HG02884 (cell line): ENCODE measurements at regions not wholly inside any gene's neighbourhood (a gene's known extent, or its start where the extent isn't known, plus 50 kb on each side); places are given as distances from the start of the nearest gene placed in this dataset.
"Not testable (repeated sequence)": the region's sequence is repeated elsewhere in the genome, so short reads cannot be mapped to it uniquely, and the experiment has no call there.

ENCODE experiments used
- ATAC-seq: cut with Tn5 transposase; IDR thresholded peaks from one replicate; pipeline ENCODE4 v1.9.1; 2021; ENCODE audit warnings: mild to moderate bottlenecking, moderate library complexity; ENCODE audit not compliant: unreplicated experiment

DNA sequence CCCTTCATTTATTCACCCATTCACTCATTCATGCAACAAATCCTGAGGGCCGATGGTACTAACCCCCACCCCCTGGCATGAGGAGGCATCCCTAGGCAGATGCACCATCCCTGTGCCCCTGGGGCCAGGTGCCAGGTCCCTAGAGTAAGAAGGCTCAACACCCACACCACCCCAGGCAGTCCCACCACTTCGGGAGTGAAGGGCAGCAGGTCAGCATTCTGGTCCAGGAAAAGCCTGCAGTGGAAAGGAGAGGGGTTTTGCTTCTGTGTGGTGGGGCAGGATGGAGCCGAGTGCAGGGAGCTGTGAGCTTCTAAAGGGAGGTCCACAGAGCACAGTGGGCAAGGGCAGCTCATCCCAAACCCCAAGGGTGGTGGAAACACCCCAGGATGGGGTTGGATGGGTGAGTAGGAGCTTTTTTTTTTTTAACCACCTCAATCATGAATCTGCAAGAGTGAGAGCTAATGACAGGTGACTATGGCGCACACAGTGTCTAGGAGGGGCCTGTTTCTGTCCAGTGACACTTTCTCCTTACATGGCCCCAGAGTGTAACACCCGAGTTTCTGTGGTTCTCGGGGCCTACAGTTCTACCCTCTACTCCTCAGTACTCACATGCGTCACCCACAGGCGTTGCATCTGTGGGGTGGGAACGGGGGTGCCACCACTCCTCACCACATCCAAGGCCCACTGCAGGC is 414.3 kb downstream of the TMEM121 start:
- no peak for ATAC-seq

DNA sequence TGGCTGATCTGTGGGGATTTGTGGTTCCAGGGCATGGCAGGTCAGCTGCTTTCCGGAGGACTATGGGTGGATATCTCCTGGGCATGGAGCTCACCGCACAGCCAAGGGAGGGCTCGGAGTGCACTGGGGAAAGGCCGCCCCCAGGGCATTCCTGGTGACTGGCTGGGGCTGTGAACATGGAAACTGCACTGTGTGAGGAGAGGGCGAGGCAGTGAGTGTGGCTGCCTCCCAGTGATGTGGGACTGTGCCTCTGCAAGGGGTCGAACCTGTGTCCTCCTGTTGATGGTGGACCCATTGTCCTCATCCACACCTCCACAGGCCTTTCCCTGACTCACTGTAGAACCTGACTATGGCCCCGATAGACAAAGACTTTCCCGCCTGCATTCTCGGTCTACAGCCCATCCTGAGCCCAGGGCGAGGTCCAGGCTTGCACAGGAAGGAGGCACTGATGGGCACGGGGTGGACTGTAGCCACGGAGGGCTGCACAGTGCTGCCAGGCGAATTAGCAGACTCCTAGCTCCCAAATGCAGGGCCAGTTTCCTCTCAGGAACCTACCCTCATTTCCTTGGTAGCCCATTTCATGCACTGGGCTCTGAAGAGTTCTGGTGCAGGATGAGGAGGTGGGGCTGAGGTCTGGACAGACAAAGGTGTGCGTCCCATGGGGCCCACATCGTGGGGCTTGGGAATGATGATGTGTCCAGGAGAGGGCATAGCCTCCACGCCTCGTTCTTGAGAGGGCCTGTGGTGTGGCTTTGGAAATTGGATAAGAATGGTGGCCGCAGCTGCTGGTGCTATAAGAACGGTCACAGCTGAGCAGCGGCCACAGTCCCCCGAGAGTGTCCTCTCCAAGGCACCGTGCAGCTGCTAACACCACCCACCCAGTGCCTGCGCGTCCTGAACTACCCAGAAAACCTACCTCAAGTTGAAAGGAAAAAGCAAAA is 415.1 kb downstream of the TMEM121 start:
- no peak for ATAC-seq

DNA sequence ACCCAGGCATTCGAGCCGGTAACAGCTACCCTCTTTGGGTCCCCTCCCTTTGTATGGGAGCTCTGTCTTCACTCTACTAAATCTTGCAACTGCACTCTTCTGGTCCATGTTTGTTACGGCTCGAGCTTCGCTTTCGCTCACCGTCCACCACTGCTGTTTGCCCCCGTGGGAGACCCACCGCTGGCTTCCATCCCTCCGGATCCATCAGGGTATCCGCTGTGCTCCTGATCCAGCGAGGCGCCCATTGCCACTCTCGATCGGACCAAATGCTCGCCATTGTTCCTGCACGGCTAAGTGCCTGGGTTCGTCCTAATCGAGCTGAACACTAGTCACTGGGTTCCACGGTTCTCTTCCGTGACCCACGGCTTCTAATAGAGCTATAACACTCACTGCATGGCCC is 416.3 kb downstream of the TMEM121 start:
- ATAC-seq = not testable (repeated sequence)

DNA sequence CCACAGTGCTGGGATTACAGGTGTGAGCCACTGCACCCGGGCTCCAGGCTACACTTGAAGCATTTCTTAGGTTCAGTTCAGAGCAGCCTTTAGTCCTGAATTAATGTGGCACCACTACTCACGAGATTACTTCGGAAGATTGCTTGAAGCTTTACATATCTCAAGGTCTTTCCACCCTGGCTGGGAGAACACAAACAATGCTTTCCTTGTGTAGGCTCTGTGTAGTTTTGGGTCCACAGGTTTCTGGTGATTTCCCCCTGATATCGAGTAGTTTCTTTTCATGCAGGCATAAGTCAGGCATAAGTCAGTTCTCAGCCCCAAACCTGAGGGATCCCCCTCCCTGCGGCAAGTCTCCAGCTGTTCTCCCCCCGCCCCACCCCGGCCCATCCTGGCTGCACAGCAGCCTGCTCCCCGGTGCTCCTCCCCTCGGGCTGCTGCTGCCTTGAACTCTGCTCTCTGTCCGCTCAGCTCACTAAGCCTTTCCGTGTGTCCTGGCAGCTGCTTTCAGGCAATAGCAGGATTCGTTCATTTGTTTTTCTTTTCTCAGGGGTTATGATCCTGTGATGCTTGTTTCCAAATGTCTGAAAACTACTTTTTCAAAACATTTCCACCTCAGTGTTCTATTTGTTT is 417.7 kb downstream of the TMEM121 start:
- no peak for ATAC-seq

DNA sequence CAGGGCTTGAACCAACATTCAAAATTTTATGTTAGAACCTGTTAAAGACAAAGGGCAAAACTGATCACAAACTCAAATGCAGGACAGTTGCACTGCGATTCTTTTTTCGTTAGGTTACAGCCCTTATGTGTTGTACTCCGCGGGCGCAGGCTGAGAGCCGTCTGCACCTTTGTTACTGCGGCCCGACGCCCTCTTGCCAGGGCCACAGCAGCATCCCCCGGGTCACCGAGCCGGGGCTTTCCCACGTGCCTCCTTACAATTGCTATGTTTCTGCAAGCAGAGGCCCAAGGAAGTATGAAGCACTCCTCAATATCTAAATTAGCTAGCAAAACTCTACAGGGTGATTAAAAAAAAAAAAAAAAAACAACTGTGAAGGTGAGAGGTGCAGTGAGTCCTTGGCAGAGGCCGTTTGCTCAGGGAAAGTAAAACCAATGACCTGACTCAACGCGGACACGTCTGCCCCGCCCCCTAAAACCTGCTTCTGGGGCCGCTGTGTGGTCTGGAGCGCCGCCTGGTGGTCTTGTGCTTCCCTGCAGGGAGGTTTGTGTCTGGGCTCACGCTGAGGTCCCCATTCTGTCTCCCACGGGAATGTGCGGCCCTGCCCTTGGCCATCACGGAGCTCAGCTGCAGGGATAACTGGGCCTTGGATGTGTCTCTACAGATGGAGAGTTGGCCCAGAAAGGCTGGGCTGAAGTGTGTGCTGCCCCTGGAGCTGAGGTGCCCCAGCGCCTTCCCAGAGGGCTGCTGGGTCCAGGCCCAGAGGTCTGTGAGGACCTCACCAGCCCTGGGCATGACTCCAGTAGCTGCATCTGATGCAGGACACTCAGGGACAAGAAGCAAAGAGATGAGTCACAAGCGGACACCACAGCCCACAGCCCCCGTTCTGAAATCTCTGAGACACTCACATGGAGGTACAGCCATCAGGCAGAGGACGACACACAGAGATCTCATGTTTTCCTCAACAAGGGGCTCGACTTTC is 418.5 kb downstream of the TMEM121 start:
- ATAC-seq = no peak

DNA sequence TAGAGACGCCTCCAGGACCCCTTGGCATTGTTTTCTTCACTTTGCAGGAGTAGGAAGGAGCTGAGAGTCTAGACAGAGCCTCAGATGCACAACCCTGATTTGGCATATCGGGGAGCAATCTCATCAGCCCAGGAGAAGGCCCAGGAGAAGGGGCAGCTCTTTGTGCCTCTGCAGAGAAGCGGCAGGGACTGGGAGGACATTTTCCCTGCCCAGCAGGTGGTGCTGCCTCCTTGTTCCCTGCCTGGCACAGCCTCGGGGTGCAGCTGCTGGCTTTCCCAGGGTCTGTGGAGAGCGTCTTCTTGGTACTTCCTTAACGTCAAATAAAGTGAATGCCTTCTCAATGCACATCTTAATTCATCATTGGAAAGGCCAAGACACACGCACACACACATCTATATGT is 419.5 kb downstream of the TMEM121 start:
- ATAC-seq = no peak

DNA sequence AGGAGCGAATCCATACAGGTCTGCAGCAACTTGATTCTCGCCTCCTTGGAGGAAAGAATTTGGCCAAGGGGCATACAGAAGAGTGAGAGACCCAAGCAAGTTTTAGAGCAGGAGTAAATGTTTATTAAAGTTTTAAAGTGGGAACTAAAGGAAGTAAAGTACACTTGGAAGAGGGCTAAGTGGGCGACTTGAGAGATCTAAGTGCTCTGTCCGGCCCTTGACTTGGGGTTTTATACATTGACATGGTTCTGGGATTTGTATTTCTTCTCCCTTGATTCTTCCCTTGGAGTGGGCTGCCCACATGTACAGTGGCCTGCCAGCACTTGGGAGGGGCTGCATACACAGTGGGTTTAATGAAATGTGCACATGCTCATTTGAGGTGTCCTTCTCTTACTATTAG is 421.2 kb downstream of the TMEM121 start:
- ATAC-seq = no peak

DNA sequence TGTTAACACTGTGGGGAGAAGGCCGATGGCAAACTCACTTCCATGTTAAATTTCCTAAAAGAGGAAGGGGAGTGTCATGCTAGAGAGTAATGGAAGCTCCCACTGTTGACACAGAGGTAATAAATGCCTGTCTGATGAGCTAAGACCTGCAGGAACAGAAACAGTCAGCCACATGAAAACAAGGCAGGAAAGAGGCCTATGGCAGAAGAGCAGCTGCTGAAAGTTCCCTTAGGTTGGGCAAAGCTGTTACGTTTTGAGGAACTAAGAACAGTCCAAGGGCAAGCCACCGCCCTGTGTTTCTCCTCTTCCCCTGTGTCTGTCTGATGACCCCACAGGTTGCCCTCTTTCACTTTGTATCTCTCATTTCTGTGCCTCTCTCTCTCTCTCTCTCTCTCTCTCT is 422.6 kb downstream of the TMEM121 start:
- ATAC-seq = not testable (repeated sequence)

DNA sequence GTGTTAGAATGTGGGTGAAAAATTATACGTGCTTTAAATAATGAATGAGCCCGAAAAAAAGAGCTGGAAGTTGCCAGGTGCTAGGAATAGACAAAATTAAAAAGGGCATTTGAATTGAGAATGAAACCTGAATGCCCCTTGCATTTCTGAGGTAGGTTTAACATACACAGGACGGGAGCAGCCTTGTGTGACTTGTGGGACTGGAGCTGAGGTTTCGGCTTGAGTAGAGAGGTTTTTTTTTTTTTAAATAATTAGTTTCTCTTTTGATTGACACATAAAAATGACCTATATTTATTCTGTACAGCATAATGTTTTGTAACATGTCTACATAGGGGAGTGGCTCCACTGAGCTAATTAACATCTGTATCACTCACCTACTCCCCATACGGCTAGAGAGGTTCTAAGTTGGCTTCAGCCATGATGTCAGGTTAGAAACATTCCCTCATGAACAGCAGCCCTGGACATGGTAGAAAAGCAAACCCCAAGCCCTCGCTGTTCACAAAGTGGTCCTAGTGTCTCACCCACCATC is 424.0 kb downstream of the TMEM121 start:
- not testable (repeated sequence) for ATAC-seq

DNA sequence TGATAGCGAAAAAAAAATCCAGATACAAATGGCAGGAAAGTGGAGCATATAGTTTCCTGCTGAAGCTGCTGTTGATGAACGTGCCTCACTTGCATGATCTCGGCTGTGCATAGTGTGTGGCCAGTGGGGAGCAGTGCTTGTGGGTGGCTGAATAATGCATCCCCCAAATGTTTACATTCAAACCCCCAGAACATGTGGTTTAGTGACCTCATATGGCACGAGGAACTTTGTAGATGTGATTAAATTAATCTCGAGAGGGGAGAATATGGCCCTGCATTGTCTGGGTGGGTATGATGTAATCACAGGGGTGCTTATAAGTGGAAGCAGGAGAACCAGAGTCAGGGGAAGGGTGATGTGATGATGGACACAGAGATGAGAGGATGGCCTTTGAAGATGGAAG is 425.0 kb downstream of the TMEM121 start:
- ATAC-seq = no peak

DNA sequence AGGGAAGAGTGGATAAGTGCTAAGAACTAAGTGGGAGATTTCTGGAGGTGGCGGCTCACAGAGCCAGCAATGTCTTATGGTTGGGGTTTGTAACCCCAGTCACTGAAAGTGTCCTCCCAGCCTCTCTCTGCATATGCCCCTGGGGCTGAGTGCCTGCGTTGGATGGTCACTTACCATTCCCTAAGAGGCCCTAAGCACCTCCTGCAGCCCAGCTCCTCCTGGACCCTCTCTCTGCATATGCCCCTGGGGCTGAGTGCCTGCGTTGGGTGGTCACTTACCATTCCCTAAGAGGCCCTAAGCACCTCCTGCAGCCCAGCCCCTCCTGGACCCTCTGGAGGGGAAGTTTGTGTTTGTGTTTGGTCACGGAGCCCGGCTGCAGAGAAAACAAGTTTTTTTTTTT is 425.8 kb downstream of the TMEM121 start:
- no peak for ATAC-seq

DNA sequence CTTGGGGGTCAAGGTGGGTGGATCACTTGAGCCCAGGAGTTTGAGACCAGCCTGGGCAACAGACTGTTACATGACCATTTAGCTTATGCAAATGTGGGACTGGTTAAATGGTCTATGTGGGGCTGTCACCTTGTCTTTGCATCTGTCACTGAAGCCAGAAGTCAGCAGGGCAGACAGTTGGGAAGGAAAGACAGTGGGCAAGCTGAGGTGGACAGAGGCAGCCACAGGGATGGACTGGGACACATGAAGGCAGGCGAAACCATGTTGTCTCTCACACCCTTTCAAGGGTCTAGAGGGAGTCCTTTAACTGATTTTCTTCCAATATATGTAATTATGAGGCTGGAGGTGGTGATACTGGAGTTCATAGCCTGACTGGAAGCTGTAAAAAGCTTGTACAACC is 426.4 kb downstream of the TMEM121 start:
- no peak for ATAC-seq

DNA sequence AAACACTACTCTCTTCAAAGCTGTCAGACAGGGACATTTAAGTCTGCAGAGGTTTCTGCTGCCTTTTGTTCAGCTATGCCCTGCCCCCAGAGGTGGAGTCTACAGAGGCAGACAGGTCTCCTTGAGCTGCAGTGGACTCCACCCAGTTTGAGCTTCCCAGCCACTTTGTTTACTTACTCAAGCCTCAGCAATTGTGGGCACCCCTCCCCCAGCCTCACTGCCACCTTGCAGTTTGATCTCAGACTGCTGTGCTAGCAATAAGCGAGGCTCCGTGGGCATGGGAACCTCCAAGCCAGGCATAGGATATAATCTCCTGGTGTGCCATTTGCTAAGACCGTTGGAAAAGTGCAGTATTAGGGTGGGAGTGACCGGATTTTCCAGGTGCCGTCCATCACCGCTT is 435.2 kb downstream of the TMEM121 start:
- not testable (repeated sequence) for ATAC-seq

DNA sequence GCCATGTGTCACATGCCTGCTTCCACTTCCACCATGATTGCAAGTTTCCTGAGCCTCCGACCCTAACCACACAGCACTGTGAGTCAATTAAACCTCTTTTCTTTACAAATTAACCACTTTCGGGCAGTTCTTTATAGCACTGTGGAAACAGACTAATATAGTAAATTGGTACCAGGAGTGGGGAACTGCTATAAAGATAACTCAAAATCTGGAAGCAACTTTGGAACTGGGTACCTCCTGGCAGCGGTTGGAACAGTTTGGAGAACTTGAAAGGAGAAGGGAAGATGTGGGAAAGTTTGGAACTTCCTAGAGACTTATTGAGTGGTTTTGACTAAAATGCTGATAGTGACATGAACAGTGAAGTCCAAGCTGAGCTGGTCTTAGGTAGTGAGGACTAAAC is 436.1 kb downstream of the TMEM121 start:
- no peak for ATAC-seq

DNA sequence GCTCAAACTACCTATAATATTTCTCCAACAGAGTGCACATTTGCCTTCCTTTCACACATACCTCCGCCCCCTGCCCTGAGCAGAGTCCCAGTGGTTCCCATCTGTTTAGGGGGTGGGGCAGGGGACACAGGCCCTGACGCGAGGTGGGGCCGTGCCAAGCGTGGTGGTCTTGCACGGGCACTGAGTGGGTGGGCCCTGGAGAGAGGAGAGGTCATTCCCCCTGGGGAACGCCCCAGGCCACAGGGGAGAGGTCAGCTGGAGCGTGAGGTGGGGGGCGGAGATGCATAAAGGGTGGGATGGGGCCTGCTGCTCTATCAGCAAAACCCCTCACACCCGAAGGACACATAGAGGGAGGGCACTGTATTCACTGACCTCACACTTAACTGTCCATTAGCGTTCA is 441.9 kb downstream of the TMEM121 start:
- ATAC-seq = no peak

DNA sequence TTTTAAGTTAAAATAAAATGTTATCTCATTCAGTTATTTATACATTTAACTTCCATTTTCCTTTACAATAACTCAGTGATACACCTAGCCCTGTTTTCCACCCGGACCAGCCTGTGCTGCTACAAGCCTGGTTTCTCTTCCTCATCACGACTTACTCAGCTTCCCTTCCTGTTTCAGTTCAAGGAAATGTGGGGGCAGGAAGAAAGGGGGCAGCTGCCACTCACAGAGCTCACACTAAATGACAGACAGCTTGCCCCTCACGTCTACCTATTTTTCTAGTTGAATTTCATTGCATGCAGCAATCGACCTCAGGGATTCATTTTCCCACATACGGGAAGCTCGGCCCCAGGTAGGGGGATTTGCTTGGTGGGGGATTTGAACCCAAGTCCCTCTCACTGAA is 442.6 kb downstream of the TMEM121 start:
- ATAC-seq = not testable (repeated sequence)

DNA sequence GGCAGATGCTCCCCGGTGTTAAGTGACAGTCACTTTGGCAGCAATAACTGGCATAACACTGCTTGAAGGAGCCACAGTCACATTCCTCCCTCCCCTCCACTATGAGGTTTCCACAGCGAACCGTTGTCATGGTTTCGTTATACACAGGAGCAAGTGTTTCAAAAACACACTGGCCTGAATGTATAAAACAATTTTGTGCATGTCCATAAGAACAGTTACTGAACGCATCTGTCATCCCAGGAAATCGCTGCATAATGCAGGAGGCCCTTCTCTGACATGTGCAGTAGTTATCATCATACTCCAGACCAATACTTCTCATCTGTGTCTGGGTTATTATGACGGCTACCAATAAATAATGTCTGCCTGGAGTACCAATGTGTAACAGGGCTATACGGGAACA is 444.4 kb downstream of the TMEM121 start:
- ATAC-seq = not testable (repeated sequence)

DNA sequence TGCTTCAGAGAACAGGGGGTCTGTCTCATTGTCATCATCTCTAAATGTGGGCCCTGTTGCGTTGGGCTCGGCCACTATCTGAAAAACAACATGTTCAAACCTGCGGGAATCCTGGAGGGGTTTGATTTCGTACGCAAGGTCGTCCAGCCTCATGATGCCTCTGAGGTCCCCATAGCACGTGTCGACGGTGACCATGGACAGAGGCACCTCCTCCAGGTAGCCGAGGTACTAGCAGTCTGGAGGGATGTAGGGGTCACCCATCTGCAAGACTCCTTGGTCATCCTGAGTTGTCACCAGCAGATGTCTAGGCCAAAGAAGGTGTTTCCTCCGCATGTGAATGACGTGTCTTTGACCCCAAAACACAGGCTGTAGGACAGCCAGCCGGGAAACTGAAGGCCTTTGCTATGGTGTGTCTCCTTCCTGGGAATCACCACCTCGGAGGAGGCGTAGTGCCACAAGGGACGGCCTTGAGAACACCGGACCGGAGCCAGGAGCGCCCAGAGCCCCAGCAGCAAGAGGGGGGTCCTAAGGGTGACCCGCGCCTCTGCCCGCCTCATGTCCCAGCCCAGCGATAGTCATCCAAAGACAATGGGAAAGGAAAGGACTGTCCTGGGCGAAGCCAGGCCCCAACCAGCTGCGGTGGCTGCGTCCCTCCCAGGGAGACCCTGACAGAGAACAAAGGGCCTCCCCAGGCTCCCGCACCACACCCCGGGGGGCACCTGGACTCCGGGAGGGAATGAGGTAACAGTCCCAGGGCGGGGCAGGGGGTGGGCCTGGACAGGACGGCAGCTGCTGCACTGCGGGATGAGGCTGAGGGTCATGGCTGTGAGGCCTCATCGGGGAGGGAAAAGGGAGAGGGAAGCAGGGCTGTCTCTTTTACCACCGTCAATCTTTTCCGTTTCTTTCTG is 445.5 kb downstream of the TMEM121 start:
- ATAC-seq = no peak

DNA sequence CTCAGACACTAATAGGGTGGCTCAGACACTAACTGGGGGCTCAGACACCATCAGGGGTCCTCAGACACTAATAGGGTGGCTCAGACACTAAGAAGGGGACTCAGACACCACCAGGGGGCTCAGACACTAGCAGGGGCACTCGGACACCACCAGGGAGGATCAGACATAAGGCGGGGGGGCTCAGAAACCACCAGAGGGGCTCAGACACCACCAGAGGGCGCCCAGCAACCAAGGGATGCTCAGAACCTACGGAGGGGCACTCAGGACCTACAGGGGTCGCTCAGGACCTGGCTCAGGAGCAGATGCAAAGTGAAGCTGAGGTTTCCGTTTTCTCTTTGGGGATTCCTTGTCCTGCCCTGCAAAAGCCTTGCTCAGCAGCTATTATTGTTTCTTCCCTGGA is 448.5 kb downstream of the TMEM121 start:
- ATAC-seq = no peak
